Thyroid gland (tissue), 4 donors: ENCODE measurements at regions not wholly inside any gene's neighbourhood (a gene's known extent, or its start where the extent isn't known, plus 50 kb on each side); places are given as distances from the start of the nearest gene placed in this dataset.

Experiments
- CTCF ChIP-seq, 6 experiments: fragments of 200-600 bp in 3 of 6; fragments of 450-650 bp in 3 of 6; sonication (generic) in 3 of 6; IDR thresholded peaks; one replicate each; pipeline ENCODE4 v1.5.1; 2016 to 2019; ENCODE audit warnings: antibody characterized with exemption in 6 of 6, mild to moderate bottlenecking in 2 of 6, inconsistent platforms in 1 of 6, moderate library complexity in 1 of 6
- POLR2A ChIP-seq, 2 donors: fragments of 450-650 bp; IDR thresholded peaks; one replicate each; pipeline ENCODE4 v1.6.1; 2017; ENCODE audit warnings: antibody characterized with exemption in 2 of 2, mild to moderate bottlenecking in 2 of 2, moderate library complexity in 1 of 2

GRCh38 chr15:95353512-95353911, 977.0 kb upstream of the NR2F2 start:
- TF ChIP-seq CTCF (IDR thresholded peaks at IDR 0.05), result no peak
- TF ChIP-seq POLR2A (IDR thresholded peaks at IDR 0.05), result no peak
